Glutamatergic neuron (in vitro differentiated cells): ENCODE measurements at regions not wholly inside any gene's neighbourhood (a gene's known extent, or its start where the extent isn't known, plus 50 kb on each side); places are given as distances from the start of the nearest gene placed in this dataset.

Experiments used
- DNase-seq: peaks from one replicate; pipeline ENCODE4 v3.0.0; 2022
- H3K27ac Mint-ChIP-seq: one replicate; pipeline ENCODE4 v1.8.0; 2020; ENCODE audit warnings: mild to moderate bottlenecking, mixed read lengths, inconsistent platforms; ENCODE audit not compliant: unreplicated experiment
- H3K27me3 Mint-ChIP-seq: one replicate; pipeline ENCODE4 v1.8.0; 2020; ENCODE audit warnings: mild to moderate bottlenecking, moderate library complexity, mixed read lengths, inconsistent platforms; ENCODE audit not compliant: unreplicated experiment
- H3K36me3 Mint-ChIP-seq: one replicate; pipeline ENCODE4 v1.8.0; 2020; ENCODE audit warnings: mild to moderate bottlenecking, mixed read lengths, inconsistent platforms; ENCODE audit not compliant: unreplicated experiment
- H3K4me1 Mint-ChIP-seq: one replicate; pipeline ENCODE4 v1.8.0; 2020; ENCODE audit warnings: mild to moderate bottlenecking, low read depth, mixed read lengths, inconsistent platforms; ENCODE audit not compliant: unreplicated experiment
- H3K4me3 Mint-ChIP-seq: one replicate; pipeline ENCODE4 v1.8.0; 2020; ENCODE audit warnings: mild to moderate bottlenecking, mixed read lengths, inconsistent platforms; ENCODE audit not compliant: unreplicated experiment
- H3K9me3 Mint-ChIP-seq: one replicate; pipeline ENCODE4 v1.8.0; 2020; ENCODE audit warnings: mild to moderate bottlenecking, moderate library complexity, mixed read lengths, inconsistent platforms; ENCODE audit not compliant: unreplicated experiment
- TF ChIP-seq, protein P1 (sequence below): fragments of 200-600 bp; sonication (generic); IDR thresholded peaks from one replicate; pipeline ENCODE4 v1.5.0; 2021; ENCODE audit not compliant: partially characterized antibody, unreplicated experiment

DNA sequence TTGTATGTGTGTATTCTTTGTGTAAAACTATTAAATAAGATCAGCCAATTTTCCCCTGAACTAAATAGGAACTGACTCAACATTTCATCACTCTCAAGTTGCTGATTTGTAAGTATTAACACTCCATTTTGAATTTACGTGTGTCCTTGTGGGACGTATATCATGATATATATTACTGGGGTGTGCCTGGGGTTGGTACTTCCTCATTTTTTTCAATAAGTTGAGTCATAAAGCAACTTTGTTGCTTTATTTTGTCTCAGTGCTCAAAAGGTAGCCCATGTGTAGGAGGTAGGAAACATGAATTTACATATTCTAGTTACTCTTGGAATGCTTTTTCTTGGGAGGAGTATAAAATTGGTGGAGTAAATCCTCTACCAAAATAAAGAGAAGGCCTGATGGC lies 193.9 kb upstream of the RAG2 start:
- no peak overlapping the region for H3K4me3 Mint-ChIP-seq
- H3K4me1 Mint-ChIP-seq = no peaks in the 10 kb centered on the region
- DNase-seq = no peak
- TF ChIP-seq, protein P1, sequence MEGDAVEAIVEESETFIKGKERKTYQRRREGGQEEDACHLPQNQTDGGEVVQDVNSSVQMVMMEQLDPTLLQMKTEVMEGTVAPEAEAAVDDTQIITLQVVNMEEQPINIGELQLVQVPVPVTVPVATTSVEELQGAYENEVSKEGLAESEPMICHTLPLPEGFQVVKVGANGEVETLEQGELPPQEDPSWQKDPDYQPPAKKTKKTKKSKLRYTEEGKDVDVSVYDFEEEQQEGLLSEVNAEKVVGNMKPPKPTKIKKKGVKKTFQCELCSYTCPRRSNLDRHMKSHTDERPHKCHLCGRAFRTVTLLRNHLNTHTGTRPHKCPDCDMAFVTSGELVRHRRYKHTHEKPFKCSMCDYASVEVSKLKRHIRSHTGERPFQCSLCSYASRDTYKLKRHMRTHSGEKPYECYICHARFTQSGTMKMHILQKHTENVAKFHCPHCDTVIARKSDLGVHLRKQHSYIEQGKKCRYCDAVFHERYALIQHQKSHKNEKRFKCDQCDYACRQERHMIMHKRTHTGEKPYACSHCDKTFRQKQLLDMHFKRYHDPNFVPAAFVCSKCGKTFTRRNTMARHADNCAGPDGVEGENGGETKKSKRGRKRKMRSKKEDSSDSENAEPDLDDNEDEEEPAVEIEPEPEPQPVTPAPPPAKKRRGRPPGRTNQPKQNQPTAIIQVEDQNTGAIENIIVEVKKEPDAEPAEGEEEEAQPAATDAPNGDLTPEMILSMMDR = no peak
- H3K9me3 Mint-ChIP-seq = no peaks in the 10 kb centered on the region
- no peak overlapping the region for H3K27ac Mint-ChIP-seq
- no peaks in the 10 kb centered on the region for H3K27me3 Mint-ChIP-seq
- H3K36me3 Mint-ChIP-seq = no peaks in the 10 kb centered on the region

DNA sequence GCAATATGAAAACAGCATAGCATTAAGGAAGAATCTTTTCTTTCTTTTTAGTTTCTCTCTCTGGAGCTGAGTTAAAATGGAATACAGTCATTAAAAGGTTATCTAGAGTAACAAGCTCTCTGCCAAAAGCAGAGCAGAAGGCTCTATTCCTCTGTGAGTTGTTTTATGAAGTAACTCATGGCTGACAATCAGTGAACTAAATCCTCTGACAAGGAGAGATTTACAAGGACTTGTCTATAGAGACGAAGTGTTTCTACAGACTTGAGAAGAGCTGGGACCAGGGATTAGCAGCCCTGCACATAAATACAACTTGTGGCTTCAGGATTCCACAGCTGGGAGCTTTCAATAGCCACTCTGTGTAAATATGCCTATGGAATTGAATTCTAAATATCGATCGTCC lies 192.5 kb upstream of the RAG2 start:
- no peaks in the 10 kb centered on the region for H3K27me3 Mint-ChIP-seq
- no peak overlapping the region for H3K27ac Mint-ChIP-seq
- TF ChIP-seq, protein P1 = no peak
- no peaks in the 10 kb centered on the region for H3K36me3 Mint-ChIP-seq
- H3K9me3 Mint-ChIP-seq = no peaks in the 10 kb centered on the region
- H3K4me1 Mint-ChIP-seq = no peaks in the 10 kb centered on the region
- DNase-seq = no peak
- no peak overlapping the region for H3K4me3 Mint-ChIP-seq

DNA sequence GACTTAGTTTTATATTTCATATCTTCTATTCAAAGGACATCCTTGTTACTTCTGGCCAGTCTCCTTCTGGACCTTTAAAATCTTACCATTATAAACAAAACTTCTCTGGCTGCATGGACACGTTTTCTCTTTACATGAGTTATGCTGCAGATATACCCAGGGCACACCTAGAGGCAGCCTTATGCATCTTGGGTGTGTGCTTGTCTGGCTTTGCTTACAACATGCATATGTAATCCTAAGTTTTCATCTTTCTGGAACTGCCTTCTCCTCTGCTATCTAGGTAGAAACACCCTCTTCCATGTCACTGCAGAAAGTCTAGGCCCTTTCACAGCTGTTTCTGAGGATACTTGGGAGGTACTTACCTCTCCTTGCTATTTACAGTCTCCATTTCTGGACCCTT lies 185.8 kb upstream of the RAG2 start:
- H3K4me1 Mint-ChIP-seq = no peaks in the 10 kb centered on the region
- H3K27ac Mint-ChIP-seq = no peak overlapping the region
- H3K9me3 Mint-ChIP-seq = no peaks in the 10 kb centered on the region
- no peak for DNase-seq
- H3K36me3 Mint-ChIP-seq = no peaks in the 10 kb centered on the region
- TF ChIP-seq, protein P1 = no peak
- no peak overlapping the region for H3K4me3 Mint-ChIP-seq
- peaks cover 2% of the 10 kb centered on the region for H3K27me3 Mint-ChIP-seq

DNA sequence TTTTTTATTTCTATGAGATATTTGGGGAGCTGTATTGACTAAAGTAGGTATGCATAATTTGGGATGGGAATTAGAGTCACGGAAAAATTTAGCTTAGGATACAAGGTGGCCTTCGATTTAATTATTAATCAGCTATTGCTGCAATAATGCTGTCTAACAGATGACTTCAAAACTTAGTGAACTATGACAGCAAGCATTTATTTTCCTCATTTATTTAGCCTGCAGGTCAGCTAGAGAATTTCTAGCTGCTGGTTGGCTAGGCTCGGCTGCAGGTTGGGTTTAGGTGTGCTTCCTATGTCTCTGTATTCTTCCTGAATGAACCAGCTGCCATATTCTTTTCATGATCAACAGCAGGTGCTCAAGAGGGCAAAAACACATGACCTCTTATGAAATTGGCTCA lies 181.8 kb upstream of the RAG2 start:
- Mint-ChIP-seq H3K27me3 (peaks cover under 1% of the 10 kb centered on the region), H3K4me1 (no peaks in the 10 kb centered on the region), H3K36me3 (no peaks in the 10 kb centered on the region), H3K9me3 (no peaks in the 10 kb centered on the region), H3K27ac (no peak overlapping the region), H3K4me3 (no peak overlapping the region)
- DNase-seq = no peak
- TF ChIP-seq, protein P1 = no peak

DNA sequence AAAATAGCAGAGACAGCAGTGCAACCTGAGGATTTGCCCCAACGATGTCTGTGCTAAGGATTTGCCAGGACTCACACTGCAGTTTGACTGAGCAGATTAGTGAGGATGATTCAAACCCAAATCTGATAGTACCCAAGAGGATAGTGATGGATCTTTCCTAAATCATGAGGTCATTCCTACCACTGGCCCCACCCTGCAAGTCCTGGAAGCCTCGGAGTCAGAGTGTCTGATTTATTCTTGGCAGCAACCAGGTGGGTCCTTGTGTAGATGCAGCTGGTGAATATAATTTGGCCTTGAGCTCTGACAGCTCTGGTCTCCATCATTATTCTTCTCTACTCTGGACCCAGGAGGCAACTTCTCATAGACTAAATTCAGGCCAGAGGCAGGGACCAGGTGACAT lies 179.3 kb upstream of the RAG2 start:
- DNase-seq = no peak
- H3K4me1 Mint-ChIP-seq = no peaks in the 10 kb centered on the region
- H3K36me3 Mint-ChIP-seq = no peaks in the 10 kb centered on the region
- no peaks in the 10 kb centered on the region for H3K27me3 Mint-ChIP-seq
- no peak overlapping the region for H3K4me3 Mint-ChIP-seq
- no peak overlapping the region for H3K27ac Mint-ChIP-seq
- H3K9me3 Mint-ChIP-seq = no peaks in the 10 kb centered on the region
- TF ChIP-seq, protein P1 = no peak
